ENCODE measurements at regions not wholly inside any gene's neighbourhood (a gene's known extent, or its start where the extent isn't known, plus 50 kb on each side); places are given as distances from the start of the nearest gene placed in this dataset.

GRCh38 chr21:24045775-24046215 is 1561.5 kb downstream of the MRPL39 start:
- DNase-seq (ENCODE audit: low read depth in 2 of 3, low spot score in 2 of 3): no peak

- DNase-seq (ENCODE audit: low read depth in 2 of 3, low spot score in 2 of 3): no peak
These were observed 1561.9 kb downstream of the MRPL39 start for GRCh38 chr21:24045373-24045772.

- no peak for DNase-seq (ENCODE audit: low read depth in 2 of 3, low spot score in 2 of 3)
These were observed 1564.6 kb downstream of the MRPL39 start for GRCh38 chr21:24042687-24043086.

- no peak for DNase-seq (ENCODE audit: low read depth in 2 of 3, low spot score in 2 of 3)
These were observed 1574.5 kb downstream of the MRPL39 start for GRCh38 chr21:24032709-24033232.

- DNase-seq (ENCODE audit: low read depth in 2 of 3, low spot score in 2 of 3): no peak
These were observed 1579.9 kb downstream of the MRPL39 start for GRCh38 chr21:24027396-24027795.

- no peak for DNase-seq (ENCODE audit: low read depth in 2 of 3, low spot score in 2 of 3)
These were observed 1582.2 kb downstream of the MRPL39 start for GRCh38 chr21:24025101-24025500.

- no peak for DNase-seq (ENCODE audit: low read depth in 2 of 3, low spot score in 2 of 3)
These were observed 1583.3 kb downstream of the MRPL39 start for GRCh38 chr21:24023936-24024335.

- no peak for DNase-seq (ENCODE audit: low read depth in 2 of 3, low spot score in 2 of 3)
These were observed 1583.9 kb downstream of the MRPL39 start for GRCh38 chr21:24023402-24023801.

- no peak for DNase-seq (ENCODE audit: low read depth in 2 of 3, low spot score in 2 of 3)
These were observed 1592.9 kb downstream of the MRPL39 start for GRCh38 chr21:24014381-24014780.

GRCh38 chr21:24011087-24011486 is 1596.2 kb downstream of the MRPL39 start:
- no peak for DNase-seq (ENCODE audit: low read depth in 2 of 3, low spot score in 2 of 3)

- no peak for DNase-seq (ENCODE audit: low read depth in 2 of 3, low spot score in 2 of 3)
These were observed 1599.7 kb downstream of the MRPL39 start for GRCh38 chr21:24007592-24007991.

- no peak for DNase-seq (ENCODE audit: low read depth in 2 of 3, low spot score in 2 of 3)
These were observed 1620.3 kb downstream of the MRPL39 start for GRCh38 chr21:23986987-23987386.

GRCh38 chr21:23986214-23986613 is 1621.1 kb downstream of the MRPL39 start:
- DNase-seq (ENCODE audit: low read depth in 2 of 3, low spot score in 2 of 3): no peak

- no peak for DNase-seq (ENCODE audit: low read depth in 2 of 3, low spot score in 2 of 3)
These were observed 1624.7 kb downstream of the MRPL39 start for GRCh38 chr21:23982546-23982945.

GRCh38 chr21:23977971-23978370 is 1629.3 kb downstream of the MRPL39 start:
- no peak for DNase-seq (ENCODE audit: low read depth in 2 of 3, low spot score in 2 of 3)

GRCh38 chr21:23968722-23969647 is 1638.3 kb downstream of the MRPL39 start:
- DNase-seq (ENCODE audit: low read depth in 2 of 3, low spot score in 2 of 3): peak; percentile 23 to 59 (median 26)

GRCh38 chr21:23968008-23968407 is 1639.3 kb downstream of the MRPL39 start:
- DNase-seq (ENCODE audit: low read depth in 2 of 3, low spot score in 2 of 3): no peak

GRCh38 chr21:23963454-23963853 is 1643.8 kb downstream of the MRPL39 start:
- DNase-seq (ENCODE audit: low read depth in 2 of 3, low spot score in 2 of 3): no peak

- no peak for DNase-seq (ENCODE audit: low read depth in 2 of 3, low spot score in 2 of 3)
These were observed 1646.5 kb downstream of the MRPL39 start for GRCh38 chr21:23960769-23961168.

GRCh38 chr21:23955135-23955843 is 1652.0 kb downstream of the MRPL39 start:
- no peak for DNase-seq (ENCODE audit: low read depth in 2 of 3, low spot score in 2 of 3)

- DNase-seq (ENCODE audit: low read depth in 2 of 3, low spot score in 2 of 3): no peak
These were observed 1655.0 kb downstream of the MRPL39 start for GRCh38 chr21:23952269-23952668.

- no peak for DNase-seq (ENCODE audit: low read depth in 2 of 3, low spot score in 2 of 3)
These were observed 1656.0 kb downstream of the MRPL39 start for GRCh38 chr21:23951251-23951650.
